Cardiac fibroblast (primary cell): ENCODE measurements at regions not wholly inside any gene's neighbourhood (a gene's known extent, or its start where the extent isn't known, plus 50 kb on each side); places are given as distances from the start of the nearest gene placed in this dataset.

Source experiments
- DNase-seq, 2 donors: peaks; one replicate each; pipeline versions ENCODE4 v3.0.0 to v3.0.0-alpha.2; 2010; ENCODE audit warnings: low read depth in 2 of 2
- H3K4me3 ChIP-seq, 2 donors: replicated peaks in 1 of 2; 1 replicate in 1 of 2; 2 replicates in 1 of 2; pipeline ENCODE4 v1.5.1; 2011; ENCODE audit warnings: low read depth in 2 of 2, low read length in 2 of 2, mild to moderate bottlenecking in 2 of 2, moderate library complexity in 1 of 2
- TF ChIP-seq, protein P1 (sequence below): IDR thresholded peaks from one replicate; pipeline ENCODE4 v1.5.1; 2011; ENCODE audit warnings: low read depth, mild to moderate bottlenecking, low read length, inconsistent platforms

DNA sequence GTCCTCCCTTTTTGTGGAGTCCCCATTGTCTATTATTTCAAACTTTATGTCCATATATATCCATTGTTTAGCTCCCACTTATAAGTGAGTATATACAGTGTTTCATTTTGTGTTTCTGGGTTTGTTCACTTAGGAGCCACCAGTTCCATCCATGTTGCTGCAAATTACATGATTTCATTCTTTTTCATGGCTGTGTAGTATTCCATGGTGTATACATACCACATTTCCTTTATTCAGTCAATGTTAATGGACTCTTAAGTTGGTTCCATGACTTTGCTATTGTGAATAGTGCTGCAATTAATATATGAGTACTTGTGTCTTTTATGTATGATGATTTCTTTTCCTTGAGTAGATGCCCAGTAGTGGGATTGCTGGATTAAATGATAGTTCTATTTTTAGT, 329.1 kb downstream of the AR start:
- no peak for DNase-seq
- TF ChIP-seq, protein P1, sequence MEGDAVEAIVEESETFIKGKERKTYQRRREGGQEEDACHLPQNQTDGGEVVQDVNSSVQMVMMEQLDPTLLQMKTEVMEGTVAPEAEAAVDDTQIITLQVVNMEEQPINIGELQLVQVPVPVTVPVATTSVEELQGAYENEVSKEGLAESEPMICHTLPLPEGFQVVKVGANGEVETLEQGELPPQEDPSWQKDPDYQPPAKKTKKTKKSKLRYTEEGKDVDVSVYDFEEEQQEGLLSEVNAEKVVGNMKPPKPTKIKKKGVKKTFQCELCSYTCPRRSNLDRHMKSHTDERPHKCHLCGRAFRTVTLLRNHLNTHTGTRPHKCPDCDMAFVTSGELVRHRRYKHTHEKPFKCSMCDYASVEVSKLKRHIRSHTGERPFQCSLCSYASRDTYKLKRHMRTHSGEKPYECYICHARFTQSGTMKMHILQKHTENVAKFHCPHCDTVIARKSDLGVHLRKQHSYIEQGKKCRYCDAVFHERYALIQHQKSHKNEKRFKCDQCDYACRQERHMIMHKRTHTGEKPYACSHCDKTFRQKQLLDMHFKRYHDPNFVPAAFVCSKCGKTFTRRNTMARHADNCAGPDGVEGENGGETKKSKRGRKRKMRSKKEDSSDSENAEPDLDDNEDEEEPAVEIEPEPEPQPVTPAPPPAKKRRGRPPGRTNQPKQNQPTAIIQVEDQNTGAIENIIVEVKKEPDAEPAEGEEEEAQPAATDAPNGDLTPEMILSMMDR: no peak
- H3K4me3 ChIP-seq: no peak overlapping the region

DNA sequence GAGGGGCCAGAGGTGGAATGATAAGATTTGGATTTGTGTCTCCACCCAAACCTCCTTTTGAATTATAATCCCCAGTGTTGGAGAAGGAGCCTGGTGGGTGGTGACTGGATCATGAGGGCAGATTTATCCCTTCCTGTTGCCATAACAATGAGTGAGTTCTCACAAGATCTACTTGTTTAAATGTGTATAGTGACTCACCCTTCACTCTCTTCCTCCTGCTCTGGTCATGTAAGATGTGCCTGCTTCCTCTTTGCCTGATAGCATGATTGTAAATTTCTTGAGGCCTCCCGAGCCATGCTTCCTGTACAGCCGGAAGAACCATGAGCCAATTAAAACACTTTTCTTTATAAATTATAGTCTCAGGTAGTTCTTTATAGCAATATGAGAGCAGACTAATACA, 348.6 kb downstream of the AR start:
- DNase-seq: no peak
- TF ChIP-seq, protein P1: no peak
- H3K4me3 ChIP-seq: no peak overlapping the region

DNA sequence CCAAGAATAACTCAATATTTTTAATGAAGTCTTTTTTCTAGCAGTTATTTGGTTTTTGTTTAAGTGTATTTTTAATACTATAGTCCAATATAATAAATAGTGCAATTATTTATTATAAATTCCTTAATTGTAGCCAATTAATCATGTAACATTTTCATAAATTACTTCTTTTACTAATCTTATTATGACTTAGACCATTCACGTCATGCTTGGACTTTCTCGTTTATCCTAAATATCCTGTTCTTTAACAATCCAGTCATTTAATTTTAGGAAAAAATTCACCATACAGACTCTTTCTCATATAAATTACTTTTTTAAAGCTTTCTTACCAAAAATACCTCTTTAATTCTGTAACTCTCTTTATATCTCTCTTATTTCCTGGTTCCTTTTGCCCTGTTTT, 350.1 kb downstream of the AR start:
- no peak overlapping the region for H3K4me3 ChIP-seq
- DNase-seq: peak in 1 of 2 donors; percentile 0
- TF ChIP-seq, protein P1: no peak

DNA sequence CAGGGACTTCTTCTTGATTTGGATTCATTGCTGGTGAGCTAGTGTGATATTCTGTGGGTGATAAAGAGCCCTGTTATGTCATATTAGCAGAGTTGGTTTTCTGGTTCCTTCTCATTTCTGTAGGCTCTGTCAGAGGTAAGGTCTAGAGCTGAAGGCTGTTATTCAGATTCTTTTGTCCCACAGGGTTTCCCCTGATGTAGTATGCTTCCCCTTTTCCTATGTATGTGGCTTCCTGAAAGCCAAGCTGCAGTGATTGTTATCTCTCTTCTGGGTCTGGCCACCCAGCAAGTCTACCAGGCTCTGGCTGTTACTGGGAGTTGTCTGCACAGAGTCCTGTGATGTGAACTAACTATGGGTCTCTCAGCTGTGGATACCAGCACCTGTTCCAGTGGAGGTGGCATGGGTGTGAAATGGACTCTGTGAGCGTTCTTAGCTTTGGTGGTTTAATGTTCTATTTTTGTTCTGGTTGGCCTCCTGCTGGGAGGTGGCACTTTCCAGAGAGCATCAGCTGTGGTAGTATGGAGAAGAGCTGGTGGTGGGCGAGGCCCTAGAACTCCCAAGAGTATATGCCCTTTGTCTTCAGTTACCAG, 373.7 kb downstream of the AR start:
- no peak overlapping the region for H3K4me3 ChIP-seq
- TF ChIP-seq, protein P1: no peak
- no peak for DNase-seq

DNA sequence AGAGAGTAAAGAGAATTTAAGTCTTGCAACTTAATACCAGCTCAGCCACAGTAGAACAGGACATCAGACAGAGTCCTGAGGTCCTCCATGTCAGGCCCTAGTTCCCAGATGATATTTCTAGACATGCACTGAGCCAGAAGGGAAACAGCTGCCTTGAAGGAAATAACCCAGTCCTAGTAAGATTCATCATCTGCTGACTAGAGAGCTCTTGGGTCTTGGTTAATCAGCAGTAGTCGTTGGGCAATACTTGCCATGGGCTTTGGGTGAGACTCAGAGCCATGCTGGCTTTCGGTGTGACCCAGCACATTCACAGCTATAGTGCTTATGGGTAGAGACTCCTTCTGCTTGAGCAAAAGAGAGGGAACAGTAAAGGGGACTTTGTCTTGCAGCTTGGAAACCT, 379.1 kb downstream of the AR start:
- DNase-seq: no peak
- H3K4me3 ChIP-seq: no peak overlapping the region
- TF ChIP-seq, protein P1: no peak

DNA sequence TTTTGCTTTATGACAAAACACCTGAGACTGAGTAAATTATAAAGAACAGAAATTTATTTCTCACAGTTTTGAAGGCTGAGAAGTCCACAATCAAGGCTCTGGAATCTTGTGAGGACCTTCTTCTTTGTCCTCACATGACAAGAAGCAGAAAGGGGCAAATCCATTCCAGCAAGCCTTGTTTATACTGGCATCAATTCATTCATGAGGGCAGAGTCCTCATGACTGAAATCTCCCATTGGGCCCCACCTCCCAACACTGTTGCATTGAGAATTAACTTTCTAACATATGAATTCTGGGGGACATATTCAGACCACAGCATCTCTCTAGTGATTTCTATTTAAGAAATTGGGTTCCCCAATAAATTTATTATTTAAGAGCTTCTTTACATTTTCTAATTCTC, 395.4 kb downstream of the AR start:
- no peak overlapping the region for H3K4me3 ChIP-seq
- no peak for DNase-seq
- TF ChIP-seq, protein P1: no peak

DNA sequence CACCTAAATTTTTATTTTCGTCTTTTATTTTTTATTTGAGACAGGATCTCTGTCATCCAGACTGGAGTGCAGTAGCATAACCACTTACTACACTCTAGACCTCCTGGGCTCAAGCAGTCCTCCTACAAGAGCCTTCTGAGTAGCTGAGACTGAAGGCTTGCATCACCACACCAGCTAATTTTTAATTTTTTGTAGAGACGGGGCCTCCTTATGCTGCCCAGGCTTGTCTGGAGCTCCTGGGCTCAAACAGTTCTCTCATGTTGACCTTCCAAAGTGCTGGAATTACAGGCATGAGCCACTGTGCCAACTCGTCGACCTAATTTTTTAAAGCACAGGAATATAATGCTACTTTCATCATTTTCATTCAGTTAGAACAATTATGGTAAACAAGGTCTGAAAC, 405.4 kb downstream of the AR start:
- no peak for DNase-seq
- TF ChIP-seq, protein P1: no peak
- no peak overlapping the region for H3K4me3 ChIP-seq
